ENCODE measurements at regions not wholly inside any gene's neighbourhood (a gene's known extent, or its start where the extent isn't known, plus 50 kb on each side); places are given as distances from the start of the nearest gene placed in this dataset.

GRCh38 chr16:51473091-51473490 lies 322.0 kb upstream of the SALL1 start:
- H3K27ac ChIP-seq (replicated peaks), result no peak overlapping the region
- H3K4me1 ChIP-seq, result no peaks in the 10 kb centered on the region
- H3K9me3 ChIP-seq (replicated peaks), result peaks cover 18% of the 10 kb centered on the region
- no peaks in the 10 kb centered on the region for H3K27me3 ChIP-seq (ENCODE audit: low read depth)
- no peak overlapping the region for H3K4me3 ChIP-seq
- no peaks in the 10 kb centered on the region for H3K36me3 ChIP-seq
- intact Hi-C loops (cut with micrococcal nuclease), result no loop called here
- DNase-seq, result no peak
- TF ChIP-seq CTCF (IDR thresholded peaks at IDR 0.05; ENCODE audit: borderline replicate concordance), result no peak

- no peak for DNase-seq
- H3K36me3 ChIP-seq, result no peaks in the 10 kb centered on the region
- TF ChIP-seq CTCF (IDR thresholded peaks at IDR 0.05; ENCODE audit: borderline replicate concordance), result no peak
- H3K9me3 ChIP-seq (replicated peaks), result peaks cover 4% of the 10 kb centered on the region
- H3K27me3 ChIP-seq (ENCODE audit: low read depth), result no peaks in the 10 kb centered on the region
- H3K4me3 ChIP-seq, result no peak overlapping the region
- intact Hi-C loops (cut with micrococcal nuclease), result no loop called here
- no peaks in the 10 kb centered on the region for H3K4me1 ChIP-seq
- no peak overlapping the region for H3K27ac ChIP-seq (replicated peaks)
Observed at GRCh38 chr16:51470492-51470891, 319.4 kb upstream of the SALL1 start.

GRCh38 chr16:51464996-51465395 lies 313.9 kb upstream of the SALL1 start:
- no peak overlapping the region for H3K4me3 ChIP-seq
- no peaks in the 10 kb centered on the region for H3K36me3 ChIP-seq
- no peaks in the 10 kb centered on the region for H3K9me3 ChIP-seq (replicated peaks)
- H3K4me1 ChIP-seq, result no peaks in the 10 kb centered on the region
- no peaks in the 10 kb centered on the region for H3K27me3 ChIP-seq (ENCODE audit: low read depth)
- no peak for DNase-seq
- no peak for TF ChIP-seq CTCF (IDR thresholded peaks at IDR 0.05; ENCODE audit: borderline replicate concordance)
- H3K27ac ChIP-seq (replicated peaks), result no peak overlapping the region
- intact Hi-C loops (cut with micrococcal nuclease), result no loop called here

GRCh38 chr16:51461255-51461654 lies 310.2 kb upstream of the SALL1 start:
- H3K36me3 ChIP-seq, result no peaks in the 10 kb centered on the region
- no peaks in the 10 kb centered on the region for H3K27me3 ChIP-seq (ENCODE audit: low read depth)
- no peak for TF ChIP-seq CTCF (IDR thresholded peaks at IDR 0.05; ENCODE audit: borderline replicate concordance)
- no peaks in the 10 kb centered on the region for H3K9me3 ChIP-seq (replicated peaks)
- no peaks in the 10 kb centered on the region for H3K4me1 ChIP-seq
- no peak overlapping the region for H3K4me3 ChIP-seq
- intact Hi-C loops (cut with micrococcal nuclease), result no loop called here
- no peak overlapping the region for H3K27ac ChIP-seq (replicated peaks)
- DNase-seq, result no peak

GRCh38 chr16:51458356-51459140 lies 307.5 kb upstream of the SALL1 start:
- Histone ChIP-seq H3K4me1 (no peaks in the 10 kb centered on the region), H3K4me3 (no peak overlapping the region), H3K9me3 (replicated peaks) (no peaks in the 10 kb centered on the region), H3K36me3 (no peaks in the 10 kb centered on the region), H3K27me3 (ENCODE audit: low read depth) (no peaks in the 10 kb centered on the region), H3K27ac (replicated peaks) (no peak overlapping the region)
- TF ChIP-seq CTCF (IDR thresholded peaks at IDR 0.05; ENCODE audit: borderline replicate concordance), result no peak
- DNase-seq, result no peak
- intact Hi-C loops (cut with micrococcal nuclease), result no loop called here

Measured in left ventricle myocardium inferior (tissue), 1 donor.